HG02870 (cell line): ENCODE measurements at regions not wholly inside any gene's neighbourhood (a gene's known extent, or its start where the extent isn't known, plus 50 kb on each side); places are given as distances from the start of the nearest gene placed in this dataset.
A peak's percentile ranks its signal among the peaks of the same experiment; 100 is the strongest.
"Not testable (repeated sequence)": the region's sequence is repeated elsewhere in the genome, so short reads cannot be mapped to it uniquely, and the experiment has no call there.

Experiments used
- ATAC-seq: cut with Tn5 transposase; IDR thresholded peaks from one replicate; pipeline ENCODE4 v1.9.1; 2021; ENCODE audit warnings: mild to moderate bottlenecking, moderate library complexity; ENCODE audit not compliant: unreplicated experiment

DNA sequence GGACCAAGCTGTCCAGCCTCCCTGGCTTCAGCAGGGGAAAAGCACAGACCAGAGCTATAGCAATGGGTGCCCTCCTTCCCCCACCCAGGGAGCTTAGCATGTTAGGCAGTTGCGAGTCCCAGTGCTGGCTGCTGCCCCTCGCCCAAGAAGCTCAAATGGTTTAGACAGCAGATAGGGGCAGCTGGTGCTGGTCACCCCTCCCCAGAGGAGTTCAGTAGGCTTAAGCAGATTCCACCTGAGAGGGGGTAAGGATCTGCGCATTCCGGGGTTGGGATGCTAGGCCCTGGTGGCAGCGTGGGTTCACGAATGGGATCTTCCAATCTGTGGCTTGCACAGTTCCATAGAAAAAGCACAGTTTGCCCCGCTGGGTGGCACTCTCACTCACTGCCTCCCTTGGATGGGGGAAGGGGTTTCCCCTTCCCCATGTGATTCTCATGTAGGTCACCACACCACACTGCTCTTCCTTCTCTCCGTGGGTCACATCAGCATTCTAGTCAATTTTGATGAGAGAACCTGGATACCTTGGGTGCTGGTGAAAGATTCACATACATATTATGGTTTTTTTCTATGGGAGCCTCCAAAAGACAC lies 665.6 kb downstream of the C12orf50 start:
- no peak for ATAC-seq

GRCh38 chr12:87349681-87350080 lies 679.5 kb downstream of the C12orf50 start:
- ATAC-seq = no peak

DNA sequence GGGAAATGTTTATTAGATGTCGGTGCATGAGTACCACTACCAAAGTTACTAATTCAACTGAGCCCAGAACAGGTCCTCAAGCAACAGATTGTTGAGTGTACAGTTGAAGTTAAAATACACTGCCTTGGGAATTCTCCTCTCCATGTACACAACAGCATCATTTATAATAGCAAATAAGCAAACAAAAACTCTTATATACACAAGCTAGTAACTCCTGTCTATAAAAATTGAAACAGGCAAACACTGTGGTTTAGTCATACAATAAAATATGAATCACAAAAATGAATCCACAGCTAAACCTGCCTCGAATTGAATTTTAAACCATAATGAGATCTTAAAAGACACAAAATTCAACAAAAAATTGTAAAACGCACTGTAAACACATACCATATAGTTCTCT lies 681.1 kb downstream of the C12orf50 start:
- ATAC-seq = no peak

GRCh38 chr12:87344699-87345098 lies 684.5 kb downstream of the C12orf50 start:
- ATAC-seq = no peak

- ATAC-seq = no peak
Measured at GRCh38 chr12:87338681-87339080, 690.5 kb downstream of the C12orf50 start.

GRCh38 chr12:87336814-87337336 lies 692.3 kb downstream of the C12orf50 start:
- ATAC-seq = no peak

GRCh38 chr12:87332987-87333726 lies 696.0 kb downstream of the C12orf50 start:
- ATAC-seq = no peak

- ATAC-seq = not testable (repeated sequence)
Measured at GRCh38 chr12:87330071-87330555, 699.1 kb downstream of the C12orf50 start.

DNA sequence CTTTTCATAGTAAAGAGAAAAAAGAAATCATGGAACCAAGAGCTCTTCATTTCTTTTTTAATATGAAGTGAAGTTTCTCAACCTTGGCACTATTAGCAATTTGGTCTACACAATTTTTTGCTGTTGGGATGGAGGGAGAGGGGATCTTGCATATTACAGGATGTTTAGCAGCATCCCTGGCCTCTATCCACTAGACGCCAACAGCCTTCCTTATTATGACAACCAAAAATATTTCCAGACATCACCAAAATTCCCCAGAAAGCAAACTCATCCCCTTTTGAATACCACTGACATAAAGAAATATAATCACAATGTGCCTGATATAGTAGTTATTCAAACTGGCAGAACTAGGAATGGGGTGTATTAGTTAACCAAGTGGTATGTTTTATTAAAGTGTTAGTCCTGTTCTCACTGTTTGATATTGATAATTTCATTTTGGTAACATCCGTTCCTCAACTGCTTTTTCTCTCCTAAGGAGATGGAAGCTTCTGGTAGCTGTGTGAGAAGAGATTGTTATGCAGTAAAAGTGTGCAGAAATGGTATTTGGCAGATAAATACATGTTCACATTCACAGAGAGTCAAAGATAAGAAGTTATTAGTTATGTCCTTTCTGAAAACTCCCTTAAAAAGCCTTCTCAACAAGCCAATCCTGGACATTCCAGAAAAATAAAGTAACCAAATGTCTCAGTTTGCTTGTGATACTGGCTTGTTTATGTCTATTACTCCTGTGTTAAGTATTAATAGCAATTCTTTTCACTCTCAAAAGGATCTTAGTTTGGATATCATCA lies 699.9 kb downstream of the C12orf50 start:
- ATAC-seq = no peak

- ATAC-seq = no peak
Measured at GRCh38 chr12:87323369-87323768, 705.8 kb downstream of the C12orf50 start.

DNA sequence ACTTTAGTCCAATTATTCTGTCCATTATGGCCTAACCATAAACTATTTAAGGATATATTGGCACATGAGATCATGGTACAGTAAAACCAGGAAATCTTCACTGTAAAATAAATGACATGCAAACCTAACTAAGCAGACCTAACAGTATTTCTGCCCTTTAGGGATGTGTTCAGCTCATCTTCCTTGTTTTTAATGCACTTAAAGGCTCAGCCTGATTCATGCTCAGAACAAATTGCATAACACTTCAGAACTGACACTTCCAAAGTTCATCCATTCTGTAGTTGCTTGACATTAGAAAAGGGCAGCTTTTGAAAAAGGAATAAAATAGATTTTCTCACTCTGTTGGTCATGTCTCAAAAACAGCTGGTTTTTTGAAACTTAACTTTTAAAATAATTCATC lies 708.5 kb downstream of the C12orf50 start:
- no peak for ATAC-seq

DNA sequence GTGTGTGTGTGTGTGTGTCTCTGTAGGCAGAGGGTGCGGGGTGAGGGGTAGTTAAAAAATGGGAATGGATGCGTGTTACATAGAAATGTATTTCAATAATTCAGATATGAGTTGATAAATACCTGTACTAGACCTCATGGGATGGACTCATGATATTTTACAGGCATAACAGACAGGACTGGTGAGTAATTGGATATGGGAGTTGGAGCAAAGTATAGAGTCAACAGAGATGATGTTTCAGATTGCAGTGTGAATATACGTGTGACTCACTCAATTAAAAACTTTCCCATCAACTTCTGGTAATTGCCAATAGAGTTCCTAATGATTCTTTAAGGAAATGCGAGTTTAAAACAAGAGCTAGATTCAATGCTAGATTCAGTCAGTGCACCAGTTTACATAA lies 711.9 kb downstream of the C12orf50 start:
- ATAC-seq = no peak

GRCh38 chr12:87311206-87311605 lies 718.0 kb downstream of the C12orf50 start:
- ATAC-seq = peak; percentile 93

DNA sequence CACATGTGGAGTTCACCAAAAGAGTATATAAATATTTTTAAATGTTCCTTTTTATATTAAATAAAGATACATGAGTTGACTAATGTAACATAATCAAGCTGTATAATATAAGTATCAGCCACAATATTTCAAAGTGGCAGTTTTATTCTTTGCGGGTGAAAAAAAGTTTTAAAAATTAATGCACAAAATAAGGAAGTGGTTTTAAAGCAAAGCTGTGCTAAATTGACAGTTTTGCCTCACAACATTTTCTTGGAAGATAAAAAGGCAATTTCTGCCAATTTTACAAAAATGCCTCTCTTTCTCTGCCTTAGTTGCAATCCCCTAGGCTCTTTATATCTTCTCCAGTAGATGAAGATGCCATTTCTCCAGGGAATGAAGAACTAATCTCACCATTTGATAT lies 719.1 kb downstream of the C12orf50 start:
- no peak for ATAC-seq

- ATAC-seq = peak; percentile 84
Measured at GRCh38 chr12:87305481-87305880, 723.7 kb downstream of the C12orf50 start.

DNA sequence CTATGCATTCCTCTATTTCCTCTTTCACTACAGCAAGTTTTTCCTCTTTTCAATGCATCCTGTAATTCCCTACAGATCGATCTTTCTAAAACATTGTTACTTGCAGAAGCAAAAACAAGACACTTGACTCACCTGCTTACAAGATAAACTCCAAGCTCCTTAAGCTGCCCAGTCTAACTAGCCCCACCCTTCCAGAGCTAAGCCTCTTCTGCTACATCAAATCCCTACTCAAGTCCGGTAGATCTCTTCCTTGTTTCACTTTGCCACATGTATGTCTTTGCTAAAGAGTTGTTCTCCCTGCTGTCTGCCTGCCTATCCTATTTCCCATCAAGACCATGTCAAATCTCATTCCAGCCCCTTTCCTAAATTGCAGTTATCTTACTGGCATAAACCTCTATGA lies 724.8 kb downstream of the C12orf50 start:
- no peak for ATAC-seq

- ATAC-seq = no peak
Measured at GRCh38 chr12:87303396-87304012, 725.7 kb downstream of the C12orf50 start.

DNA sequence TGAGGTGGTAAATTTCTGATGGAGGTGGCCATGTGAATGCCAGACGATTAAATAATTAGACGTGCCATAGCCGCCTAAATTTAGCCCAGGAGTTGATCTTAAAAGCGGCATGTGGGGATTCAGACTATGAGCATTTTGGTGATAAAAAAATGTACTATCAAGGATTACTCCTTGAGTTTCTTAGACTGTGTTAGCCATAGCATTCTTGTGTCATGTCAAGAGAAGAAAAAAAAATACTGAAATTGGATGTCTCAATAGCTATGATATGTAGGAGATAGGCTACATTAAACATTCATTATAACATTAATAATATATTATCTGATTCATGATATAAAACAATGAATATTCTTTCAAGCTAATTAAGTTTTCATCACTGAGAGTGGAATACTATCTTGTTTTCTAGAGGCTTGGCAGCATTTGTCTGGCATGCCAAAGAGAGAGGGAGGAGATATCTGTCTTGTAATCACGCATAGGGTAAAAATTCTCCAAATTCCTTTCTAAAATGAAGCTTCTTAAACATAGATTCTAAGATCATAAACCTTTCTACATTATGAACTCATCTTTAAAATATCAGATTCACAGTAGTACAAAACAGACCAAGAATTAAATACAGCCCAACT lies 727.0 kb downstream of the C12orf50 start:
- no peak for ATAC-seq

DNA sequence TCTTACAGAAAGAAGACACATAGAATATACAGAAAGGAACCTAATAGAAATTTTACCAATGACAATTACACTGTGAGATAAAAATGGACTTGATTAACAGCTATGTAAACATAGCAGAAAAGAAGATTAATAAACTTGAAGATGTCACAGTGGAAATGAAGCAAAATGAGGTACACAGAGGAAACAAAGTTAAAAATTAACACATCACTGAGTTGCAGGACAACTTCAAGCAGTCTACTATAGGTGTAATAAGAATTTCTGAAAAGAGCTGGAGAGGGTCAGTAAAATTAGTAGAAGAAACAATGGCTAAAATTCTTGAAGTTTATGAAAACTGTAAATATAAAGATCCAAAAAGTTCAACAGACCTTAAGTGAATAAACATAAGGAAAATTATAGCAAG lies 738.7 kb downstream of the C12orf50 start:
- no peak for ATAC-seq

DNA sequence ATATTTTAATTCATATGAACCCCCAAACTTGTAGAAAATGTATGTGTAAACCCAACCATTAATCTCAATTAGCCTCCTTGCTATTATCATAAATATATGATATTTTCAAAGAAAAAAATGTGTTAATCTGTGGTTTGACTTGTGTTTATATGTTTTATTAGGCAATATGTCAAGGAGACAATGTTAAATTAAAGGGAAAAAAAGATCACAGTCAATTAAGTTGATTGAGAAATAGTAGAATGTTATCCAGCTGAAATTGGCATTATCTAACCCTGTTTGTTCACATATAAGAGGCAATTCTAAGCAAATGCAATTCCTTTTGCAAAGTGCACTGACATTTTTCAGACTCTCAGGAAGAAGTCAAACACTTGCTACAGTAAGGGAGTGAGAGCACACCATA lies 745.3 kb downstream of the C12orf50 start:
- ATAC-seq = no peak

DNA sequence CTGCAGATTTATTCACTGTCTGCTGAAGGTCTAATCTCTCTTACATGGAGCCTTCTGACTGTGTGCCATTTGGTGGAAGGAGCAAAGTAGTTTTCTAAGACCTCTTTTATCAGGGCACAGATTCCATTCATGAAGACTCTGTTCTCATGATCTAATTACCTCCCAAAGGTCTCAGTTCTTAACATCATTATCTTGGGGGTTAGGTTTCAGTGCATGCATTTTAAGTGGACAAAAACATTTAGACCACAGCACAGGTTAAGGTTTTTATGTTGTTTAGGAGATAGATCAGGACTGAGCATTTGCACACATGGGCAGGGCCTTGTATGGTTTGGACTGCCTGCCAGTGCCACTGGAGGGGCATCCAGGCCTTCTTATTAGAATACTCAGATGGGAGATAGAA lies 746.1 kb downstream of the C12orf50 start:
- no peak for ATAC-seq
